ENCODE measurements at regions not wholly inside any gene's neighbourhood (a gene's known extent, or its start where the extent isn't known, plus 50 kb on each side); places are given as distances from the start of the nearest gene placed in this dataset.

- no peak for DNase-seq (ENCODE audit: low spot score)
These were observed 55.5 kb downstream of the MID1IP1 start for GRCh38 chrX:38856670-38857265.

GRCh38 chrX:38857736-38858523 lies 56.7 kb downstream of the MID1IP1 start:
- no peak for DNase-seq (ENCODE audit: low spot score)

GRCh38 chrX:38859602-38860001 lies 58.3 kb downstream of the MID1IP1 start:
- DNase-seq (ENCODE audit: low spot score): peak; percentile 7

- no peak for DNase-seq (ENCODE audit: low spot score)
These were observed 59.1 kb downstream of the MID1IP1 start for GRCh38 chrX:38860106-38861013.

GRCh38 chrX:38861489-38861888 lies 60.2 kb downstream of the MID1IP1 start:
- DNase-seq (ENCODE audit: low spot score): no peak

GRCh38 chrX:38862100-38862499 lies 60.8 kb downstream of the MID1IP1 start:
- no peak for DNase-seq (ENCODE audit: low spot score)

GRCh38 chrX:38864165-38864564 lies 62.9 kb downstream of the MID1IP1 start:
- DNase-seq (ENCODE audit: low spot score): no peak

- DNase-seq (ENCODE audit: low spot score): no peak
These were observed 67.1 kb downstream of the MID1IP1 start for GRCh38 chrX:38868321-38868720.

GRCh38 chrX:38868941-38869401 lies 67.7 kb downstream of the MID1IP1 start:
- DNase-seq (ENCODE audit: low spot score): no peak

GRCh38 chrX:38870361-38870895 lies 69.2 kb downstream of the MID1IP1 start:
- DNase-seq (ENCODE audit: low spot score): no peak

- no peak for DNase-seq (ENCODE audit: low spot score)
These were observed 70.1 kb downstream of the MID1IP1 start for GRCh38 chrX:38871129-38872029.

GRCh38 chrX:38877366-38877765 lies 76.1 kb downstream of the MID1IP1 start:
- no peak for DNase-seq (ENCODE audit: low spot score)

GRCh38 chrX:38878641-38879340 lies 77.5 kb downstream of the MID1IP1 start:
- DNase-seq (ENCODE audit: low spot score): no peak

- no peak for DNase-seq (ENCODE audit: low spot score)
These were observed 78.5 kb downstream of the MID1IP1 start for GRCh38 chrX:38879631-38880220.

- DNase-seq (ENCODE audit: low spot score): no peak
These were observed 79.1 kb downstream of the MID1IP1 start for GRCh38 chrX:38880296-38880854.

GRCh38 chrX:38881066-38881465 lies 79.8 kb downstream of the MID1IP1 start:
- DNase-seq (ENCODE audit: low spot score): no peak

GRCh38 chrX:38881727-38882126 lies 80.5 kb downstream of the MID1IP1 start:
- DNase-seq (ENCODE audit: low spot score): no peak

- peak; percentile 55 for DNase-seq (ENCODE audit: low spot score)
These were observed 81.8 kb downstream of the MID1IP1 start for GRCh38 chrX:38882894-38883626.

GRCh38 chrX:38886112-38886511 lies 84.9 kb downstream of the MID1IP1 start:
- no peak for DNase-seq (ENCODE audit: low spot score)
